Adrenal gland (tissue), 9 donors: ENCODE measurements at regions not wholly inside any gene's neighbourhood (a gene's known extent, or its start where the extent isn't known, plus 50 kb on each side); places are given as distances from the start of the nearest gene placed in this dataset.
A peak's percentile ranks its signal among the peaks of the same experiment; 100 is the strongest.
"Not testable (repeated sequence)": the region's sequence is repeated elsewhere in the genome, so short reads cannot be mapped to it uniquely, and the experiment has no call there.

ENCODE experiments used
- DNase-seq, 7 donors: peaks; one replicate each; pipeline ENCODE4 v3.0.0-alpha.2; 2019 to 2020
- H3K27ac ChIP-seq, 5 donors: fragments of 200-600 bp; sonication (generic) in 4 of 5; 1 replicate in 3 of 5; 2 replicates in 2 of 5; pipeline versions ENCODE4 v1.5.1 to v1.8.0; 2016 to 2020; ENCODE audit warnings: mild to moderate bottlenecking in 1 of 5
- H3K27me3 ChIP-seq: fragments of 200-600 bp; 2 replicates; pipeline ENCODE4 v1.8.0; 2021
- H3K36me3 ChIP-seq, 2 donors: fragments of 200-600 bp; replicated peaks in 1 of 2; 1 replicate in 1 of 2; 2 replicates in 1 of 2; pipeline versions ENCODE4 v1.5.1 to v1.8.0; 2018 to 2022
- H3K4me1 ChIP-seq, 2 donors: fragments of 200-600 bp; replicated peaks in 1 of 2; 1 replicate in 1 of 2; 2 replicates in 1 of 2; pipeline versions ENCODE4 v1.5.1 to v1.8.0; 2018 to 2021
- H3K4me3 ChIP-seq, 4 donors: fragments of 200-600 bp; sonication (generic) in 3 of 4; one replicate each; pipeline ENCODE4 v1.5.1; 2016 to 2018
- H3K9me3 ChIP-seq, 3 donors: fragments of 200-600 bp; sonication (generic) in 1 of 3; replicated peaks in 1 of 3; 1 replicate in 2 of 3; 2 replicates in 1 of 3; pipeline versions ENCODE4 v1.5.1 to v1.8.0; 2016 to 2021
- CTCF ChIP-seq, 6 experiments: fragments of 450-650 bp in 4 of 6; fragments of 200-600 bp in 2 of 6; sonication (generic) in 1 of 6; IDR thresholded peaks; 1 replicate in 5 of 6; 2 replicates in 1 of 6; pipeline versions ENCODE4 v1.5.1 to v1.8.0; 2016 to 2021; ENCODE audit warnings: antibody characterized with exemption in 6 of 6, mild to moderate bottlenecking in 2 of 6, moderate library complexity in 1 of 6
- POLR2A ChIP-seq, 2 donors: fragments of 450-650 bp; IDR thresholded peaks; one replicate each; pipeline ENCODE4 v1.6.1; 2017; ENCODE audit warnings: antibody characterized with exemption in 2 of 2, mild to moderate bottlenecking in 2 of 2, moderate library complexity in 1 of 2
- WGBS, 4 donors: extraction: QIAGEN DNeasy Blood & Tissue Kit in 2 of 4; methylation state at CpG; one replicate each; pipeline versions ENCODE4 v1.1.5 to v1.1.7; 2013 to 2017; 5-methylcytosine and 5-hydroxymethylcytosine counted together
- intact Hi-C, 2 donors: fragments of 100-400 bp; cut with DNase I; formaldehyde crosslinking; loops; one replicate each; pipeline versions ENCODE4 v1.14.1 to v1.15.0; 2022 to 2023
- donor health status: healthy with polysubstance abuse.
- donor health status: Bipolar disorder and iron deficiency.
- donor health status: DM: yes; HTN: yes; CAD: no.
- donor health status: DM: no; HTN: no; CAD: no.
- donor health status: DM: no; HTN: no; CAD: no.

DNA sequence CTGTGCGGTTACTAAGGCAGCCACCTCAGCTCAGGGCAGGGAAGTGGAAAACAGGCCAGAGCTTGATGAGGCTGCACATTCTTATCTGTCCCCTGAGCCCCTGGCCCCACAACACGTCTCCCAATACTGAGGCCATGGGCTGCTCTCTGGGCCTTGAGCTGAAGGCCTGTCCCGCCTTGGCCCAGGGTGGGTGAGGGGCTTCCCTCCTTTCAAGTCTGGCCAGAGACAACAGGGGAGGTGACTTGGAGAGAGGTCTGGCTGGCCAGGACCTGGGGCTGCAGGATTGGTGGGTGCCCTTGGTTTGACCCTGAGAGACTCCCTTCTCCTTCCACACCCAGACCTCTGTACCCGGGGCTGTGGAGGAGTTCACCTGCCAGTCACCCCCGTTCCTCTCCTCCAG is 563.8 kb downstream of the PTPRU start:
- Histone ChIP-seq H3K9me3 (no peaks in the 10 kb centered on the region), H3K4me3 (no peak overlapping the region), H3K27me3 (no peaks in the 10 kb centered on the region), H3K36me3 (no peaks in the 10 kb centered on the region), H3K27ac (no peak overlapping the region), H3K4me1 (no peaks in the 10 kb centered on the region)
- 73 to 81% (median 76%) methylated on average over 5 of the region's 5 CpGs for WGBS, 4 donors
- peak in 1 of 7 donors; percentile 28 for DNase-seq
- TF ChIP-seq CTCF (IDR thresholded peaks at IDR 0.05) (no peak), POLR2A (IDR thresholded peaks at IDR 0.05) (no peak)
- intact Hi-C loops: no loop called here

GRCh38 chr1:29798699-29799566 is 562.6 kb downstream of the PTPRU start:
- H3K4me1 ChIP-seq: no peaks in the 10 kb centered on the region
- no peak overlapping the region for H3K4me3 ChIP-seq
- TF ChIP-seq CTCF (IDR thresholded peaks at IDR 0.05) (no peak), POLR2A (IDR thresholded peaks at IDR 0.05) (no peak)
- no peaks in the 10 kb centered on the region for H3K36me3 ChIP-seq
- no peaks in the 10 kb centered on the region for H3K27me3 ChIP-seq
- peak in 1 of 7 donors; percentile 29 for DNase-seq
- H3K27ac ChIP-seq: no peak overlapping the region
- WGBS, 4 donors: 82 to 90% (median 84%) methylated on average over 12 to 13 of the region's 13 CpGs
- intact Hi-C loops: loop anchor here (10.0 kb wide), 3 partner anchors 286 to 906 kb away; no protein-coding TSS in a partner anchor
- no peaks in the 10 kb centered on the region for H3K9me3 ChIP-seq

GRCh38 chr1:29797125-29797524 is 560.8 kb downstream of the PTPRU start:
- H3K4me1 ChIP-seq, H3K27me3 ChIP-seq, H3K9me3 ChIP-seq, H3K27ac ChIP-seq, H3K4me3 ChIP-seq, DNase-seq, H3K36me3 ChIP-seq: not testable (repeated sequence)
- intact Hi-C loops: loop anchor here (10.0 kb wide), 3 partner anchors 288 to 908 kb away; no protein-coding TSS in a partner anchor
- WGBS, 4 donors: 87 to 100% (median 97%) methylated on average over 1 of the region's 1 CpG

DNA sequence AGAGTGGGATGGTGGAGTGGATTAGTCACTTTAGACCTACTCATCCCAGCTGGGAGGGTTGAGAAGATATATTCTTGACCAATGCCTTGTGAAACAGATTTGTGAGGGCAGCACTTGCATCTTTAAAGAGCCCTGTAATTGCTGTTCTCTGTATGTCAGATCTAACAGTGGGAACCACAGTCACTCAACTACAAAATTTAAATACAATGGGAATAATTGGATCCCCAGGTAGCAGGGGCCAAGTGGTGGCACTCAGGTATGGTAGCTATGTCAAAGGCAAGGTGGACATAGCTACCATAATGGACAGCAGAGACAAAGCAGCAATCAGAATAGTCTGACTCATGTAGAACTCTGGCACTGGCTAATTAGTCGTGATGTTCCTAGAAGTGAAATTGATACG is 559.6 kb downstream of the PTPRU start:
- not testable (repeated sequence) for H3K27me3 ChIP-seq, H3K27ac ChIP-seq, H3K36me3 ChIP-seq, H3K4me1 ChIP-seq, H3K9me3 ChIP-seq, H3K4me3 ChIP-seq, DNase-seq
- intact Hi-C loops: loop anchor here (10.0 kb wide), 3 partner anchors 289 to 909 kb away; no protein-coding TSS in a partner anchor
- 79 to 91% (median 85%) methylated on average over 2 of the region's 2 CpGs for WGBS, 4 donors

DNA sequence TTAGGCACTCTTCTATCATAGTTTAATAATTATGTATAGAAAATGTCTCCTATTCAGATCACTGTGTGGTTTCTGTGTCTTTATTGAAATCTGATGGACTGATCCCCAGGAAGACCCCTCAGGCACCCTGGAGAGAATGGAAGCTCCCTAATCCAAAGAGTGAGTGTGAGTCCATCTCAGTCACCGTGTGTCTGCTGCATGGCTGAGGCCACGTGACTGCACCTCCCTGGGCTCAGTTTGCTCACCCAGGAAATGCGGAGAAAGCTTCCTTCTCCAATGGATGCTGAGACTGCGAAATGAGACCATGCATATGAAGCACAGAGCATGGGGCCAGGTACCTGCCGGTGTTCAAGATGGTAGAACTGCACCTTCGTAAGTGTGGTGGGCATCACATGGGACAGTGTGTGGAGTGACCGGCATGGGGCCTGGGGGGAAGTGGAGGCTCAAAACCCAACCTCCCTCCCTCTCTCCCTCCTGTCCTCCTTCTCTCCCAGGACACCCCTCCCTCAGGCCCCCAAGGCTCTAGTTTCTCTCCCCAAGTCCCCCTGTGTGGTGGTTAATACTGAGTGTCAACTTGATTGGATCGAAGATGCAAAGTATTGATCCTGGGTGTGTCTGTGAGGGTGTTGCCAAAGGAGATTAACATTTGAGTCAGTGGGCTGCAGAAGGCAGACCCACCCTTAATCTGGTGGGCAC is 557.5 kb downstream of the PTPRU start:
- DNase-seq: peak in 1 of 7 donors; percentile 23
- 72 to 77% (median 74%) methylated on average over 8 of the region's 8 CpGs for WGBS, 4 donors

More for the DNA sequence above, 557.5 kb downstream of the PTPRU start:
- no peak overlapping the region for H3K27ac ChIP-seq
- no peaks in the 10 kb centered on the region for H3K4me1 ChIP-seq
- H3K36me3 ChIP-seq: no peaks in the 10 kb centered on the region
- no peaks in the 10 kb centered on the region for H3K27me3 ChIP-seq
- TF ChIP-seq POLR2A (IDR thresholded peaks at IDR 0.05): no peak
- no peak for TF ChIP-seq CTCF (IDR thresholded peaks at IDR 0.05)
- no peaks in the 10 kb centered on the region for H3K9me3 ChIP-seq
- H3K4me3 ChIP-seq: no peak overlapping the region
- intact Hi-C loops: loop anchor here (5.0 to 10.0 kb wide), 5 partner anchors 291 to 911 kb away; no protein-coding TSS in a partner anchor
